Body of pancreas (tissue), 4 donors: ENCODE measurements at regions not wholly inside any gene's neighbourhood (a gene's known extent, or its start where the extent isn't known, plus 50 kb on each side); places are given as distances from the start of the nearest gene placed in this dataset.
"Not testable (repeated sequence)": the region's sequence is repeated elsewhere in the genome, so short reads cannot be mapped to it uniquely, and the experiment has no call there.

Experiments used
- CTCF ChIP-seq, 7 experiments: fragments of 450-650 bp in 4 of 7; fragments of 200-600 bp in 3 of 7; sonication (generic) in 3 of 7; IDR thresholded peaks; one replicate each; pipeline ENCODE4 v1.5.1; 2016 to 2019; ENCODE audit warnings: antibody characterized with exemption in 7 of 7
- POLR2A ChIP-seq, 3 donors: fragments of 450-650 bp; IDR thresholded peaks; one replicate each; pipeline ENCODE4 v1.6.1; 2016; ENCODE audit warnings: antibody characterized with exemption in 3 of 3, mild to moderate bottlenecking in 2 of 3

DNA sequence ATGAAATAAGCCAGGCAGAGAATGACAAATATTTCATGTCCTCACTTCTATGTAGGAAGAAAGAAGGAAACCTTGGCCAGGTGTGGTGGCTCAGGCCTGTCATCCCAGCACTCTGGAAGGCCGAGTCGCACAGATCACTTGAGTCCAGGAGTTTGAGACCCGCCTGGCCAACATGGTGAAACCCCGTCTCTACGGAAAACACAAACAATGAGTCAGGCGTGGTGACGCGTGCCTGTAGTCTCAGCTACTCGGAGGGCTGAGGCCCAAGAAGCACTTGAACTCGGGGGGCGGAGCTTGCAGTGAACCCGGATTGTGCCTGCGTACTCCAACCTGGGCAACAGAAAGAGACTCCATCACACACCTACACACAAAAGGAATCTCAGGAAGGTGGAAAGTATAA lies 80.5 kb upstream of the HMX1 start:
- TF ChIP-seq CTCF, POLR2A (IDR thresholded peaks at IDR 0.05): not testable (repeated sequence)
